NCI-H2196 (cell line): ENCODE measurements at regions not wholly inside any gene's neighbourhood (a gene's known extent, or its start where the extent isn't known, plus 50 kb on each side); places are given as distances from the start of the nearest gene placed in this dataset.

ENCODE experiments used
- DNase-seq: peaks from one replicate; lab custom pipeline; 2025; ENCODE audit not compliant: unreplicated experiment; lab: John Stamatoyannopoulos, UW

DNA sequence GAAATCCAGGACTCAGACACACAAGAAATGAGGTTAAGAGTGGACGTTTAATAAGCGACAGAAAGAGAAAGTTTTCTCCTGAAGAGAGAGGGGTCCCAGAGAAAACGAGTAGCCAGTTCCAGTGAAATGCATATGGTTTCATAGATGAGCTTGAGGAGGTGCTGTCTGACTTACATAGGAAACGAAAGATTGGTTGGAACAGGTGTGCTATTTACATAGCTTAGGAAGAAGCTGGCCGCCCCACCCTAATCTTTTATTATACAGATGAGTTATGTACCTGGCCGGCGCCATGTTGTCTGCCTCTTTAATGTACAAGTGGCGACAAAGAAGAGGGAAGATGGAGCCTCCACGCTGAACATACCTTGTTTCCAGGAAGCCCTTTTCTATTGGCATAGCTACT is 223.0 kb downstream of the SLC6A15 start:
- DNase-seq, result no peak

DNA sequence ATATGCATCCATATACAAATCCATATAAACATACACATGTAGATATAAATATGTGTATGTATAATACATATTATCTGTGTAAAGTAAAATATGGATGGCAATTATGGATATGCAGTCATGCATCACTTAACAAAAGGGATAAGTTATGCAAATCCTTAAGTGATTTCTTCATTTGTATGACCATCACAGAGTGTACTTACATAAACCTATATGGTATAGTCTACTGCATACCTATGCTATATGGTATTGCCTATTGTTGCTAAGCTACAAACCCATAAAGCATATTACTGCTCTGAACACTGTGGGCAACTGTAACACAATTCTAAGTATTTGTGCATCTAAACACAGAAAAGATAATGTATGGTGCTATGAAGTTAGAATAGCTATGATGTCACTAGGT is 227.2 kb downstream of the SLC6A15 start:
- DNase-seq, result no peak

DNA sequence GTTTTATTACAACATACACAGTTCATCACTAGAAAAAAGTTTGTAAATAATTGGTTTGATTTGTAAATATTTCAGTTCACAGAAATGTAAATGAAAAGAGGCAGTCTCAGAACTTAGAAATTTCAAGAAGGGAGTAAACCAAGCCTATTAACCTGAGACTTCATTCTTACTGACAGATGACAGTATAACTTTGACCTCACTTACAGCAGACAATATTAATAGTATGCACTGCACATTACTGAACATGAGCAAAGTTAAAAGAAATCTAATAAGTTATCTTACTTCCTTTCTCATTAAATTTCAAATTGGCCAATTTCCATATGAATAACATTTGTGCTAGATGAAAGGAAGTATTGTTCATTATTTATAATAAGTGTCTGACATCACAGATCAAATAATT is 235.8 kb downstream of the SLC6A15 start:
- no peak for DNase-seq

DNA sequence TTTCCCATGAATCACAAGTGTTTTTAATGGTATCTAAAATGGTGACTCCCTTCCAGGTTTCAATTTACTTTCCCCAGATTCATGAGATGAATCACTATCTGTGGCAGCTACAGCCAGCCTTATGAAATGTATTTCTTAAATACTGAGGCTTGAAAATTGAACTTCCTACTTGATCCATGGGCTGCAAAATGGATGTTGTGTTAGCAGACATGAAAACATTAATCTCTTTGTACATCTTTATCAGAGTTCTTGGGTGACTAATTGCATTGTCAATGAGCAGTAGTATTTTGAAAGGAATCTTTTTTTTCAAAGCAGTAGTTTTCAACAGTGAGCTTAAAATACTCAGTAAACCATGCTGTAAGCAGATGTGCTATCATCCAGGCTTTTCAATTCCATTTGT is 250.8 kb downstream of the SLC6A15 start:
- no peak for DNase-seq

DNA sequence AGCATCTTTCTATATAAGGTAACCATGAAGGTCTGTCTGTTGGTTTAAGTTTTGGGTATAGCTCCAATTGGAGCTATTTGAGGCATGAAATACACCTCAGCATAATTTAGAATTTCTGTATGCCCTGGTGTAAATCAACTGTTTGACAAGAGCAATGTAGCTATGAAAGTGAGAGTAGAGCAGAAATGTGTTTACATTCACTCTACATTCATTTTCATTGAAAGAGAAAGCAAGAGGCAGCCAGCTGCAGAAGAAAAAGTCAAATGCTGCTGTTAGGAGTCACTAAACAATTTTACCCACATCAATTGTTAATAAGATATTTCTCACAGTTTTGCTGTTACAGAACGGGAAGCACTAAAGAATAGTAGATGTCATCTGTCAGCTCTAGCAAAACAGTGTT is 252.5 kb downstream of the SLC6A15 start:
- DNase-seq, result no peak

DNA sequence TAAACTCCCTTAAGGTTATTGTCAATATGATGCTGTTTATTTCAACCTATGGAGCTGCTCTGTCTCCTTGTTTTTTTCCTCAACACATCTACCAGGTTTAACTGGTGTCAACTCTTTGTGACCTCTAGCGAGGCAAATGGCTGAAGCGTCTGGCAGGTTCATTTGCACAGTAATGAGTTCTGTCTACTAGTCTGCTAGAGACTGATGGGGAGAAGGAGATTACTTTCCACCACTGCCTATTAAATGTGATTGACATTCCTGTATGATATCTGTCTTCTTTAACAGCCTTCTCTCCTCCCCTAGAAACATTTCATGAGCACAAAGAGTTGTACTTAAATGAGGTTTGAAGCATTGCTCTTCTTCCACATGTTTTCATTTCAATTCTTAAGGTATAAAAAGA is 253.7 kb downstream of the SLC6A15 start:
- no peak for DNase-seq

DNA sequence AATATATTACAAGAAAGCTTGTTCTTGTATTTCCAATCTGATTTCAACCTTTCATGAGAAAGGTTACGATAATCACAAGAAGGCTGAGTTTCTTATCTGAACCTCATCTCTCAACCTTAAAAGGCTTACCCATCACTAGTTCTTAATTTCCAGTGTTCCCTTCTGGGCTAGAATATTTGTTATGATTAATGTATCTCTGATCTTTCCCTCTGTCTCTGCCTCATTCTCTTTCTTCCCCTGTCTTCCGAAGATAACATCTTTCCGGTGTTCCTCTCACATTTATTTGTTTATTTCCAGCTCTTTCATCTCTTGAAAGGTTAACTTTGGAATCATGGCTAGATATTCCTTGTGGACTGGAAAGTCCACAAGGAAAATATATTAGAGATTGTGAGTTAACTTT is 255.9 kb downstream of the SLC6A15 start:
- no peak for DNase-seq

DNA sequence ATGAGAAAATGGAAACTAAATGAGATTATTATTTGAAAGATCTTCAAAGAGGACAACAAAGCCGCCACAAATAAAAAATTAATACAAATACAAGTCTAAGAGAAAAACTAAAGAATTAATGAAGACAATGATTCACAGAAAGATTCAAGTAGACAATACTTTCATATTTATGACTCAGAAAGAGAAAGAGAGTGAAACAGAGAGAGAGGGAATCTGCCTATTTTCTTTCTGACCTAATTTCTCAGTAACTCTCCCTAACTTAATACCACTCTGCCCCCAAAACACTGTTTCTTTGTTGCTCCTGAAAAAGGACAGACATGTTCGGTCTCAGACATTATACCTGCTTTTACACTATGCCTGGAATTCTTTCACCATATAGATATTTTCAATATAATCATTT is 259.1 kb downstream of the SLC6A15 start:
- no peak for DNase-seq

DNA sequence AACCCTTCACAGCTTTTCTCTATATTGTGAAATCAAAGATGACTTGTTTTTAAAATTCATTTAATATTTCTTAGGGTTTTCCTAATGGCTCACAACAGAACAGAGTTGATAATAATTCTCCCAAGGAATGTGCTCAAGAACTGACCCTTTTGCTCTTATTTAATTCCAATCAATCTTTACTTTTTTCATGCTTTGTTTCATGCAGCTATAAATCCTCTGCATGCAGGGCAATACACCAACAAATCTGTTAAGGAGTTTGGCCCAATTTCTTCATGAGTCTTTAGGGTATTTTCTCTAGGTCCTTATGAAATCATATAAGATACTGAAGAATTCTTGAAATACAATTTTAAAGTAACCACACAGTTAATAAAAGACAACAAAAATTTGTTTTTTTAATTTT is 264.2 kb downstream of the SLC6A15 start:
- no peak for DNase-seq

DNA sequence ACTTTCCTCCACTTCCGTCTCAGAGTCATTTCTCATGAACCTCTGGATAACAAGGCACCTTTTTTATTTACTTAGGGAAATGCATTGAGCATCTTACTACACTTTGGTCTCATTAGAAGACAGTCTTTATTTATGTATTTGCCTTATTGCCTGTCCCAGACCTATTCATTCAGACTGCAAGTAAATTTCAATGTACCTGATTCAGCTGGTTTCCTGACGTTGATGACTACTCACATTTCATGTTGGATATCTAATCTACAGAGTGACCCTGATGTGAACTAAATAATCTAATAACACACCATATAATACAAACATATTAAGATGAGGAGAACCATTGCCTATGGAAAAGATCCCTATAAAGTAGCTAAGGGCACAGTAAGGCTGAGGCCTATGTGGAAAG is 267.7 kb downstream of the SLC6A15 start:
- no peak for DNase-seq

DNA sequence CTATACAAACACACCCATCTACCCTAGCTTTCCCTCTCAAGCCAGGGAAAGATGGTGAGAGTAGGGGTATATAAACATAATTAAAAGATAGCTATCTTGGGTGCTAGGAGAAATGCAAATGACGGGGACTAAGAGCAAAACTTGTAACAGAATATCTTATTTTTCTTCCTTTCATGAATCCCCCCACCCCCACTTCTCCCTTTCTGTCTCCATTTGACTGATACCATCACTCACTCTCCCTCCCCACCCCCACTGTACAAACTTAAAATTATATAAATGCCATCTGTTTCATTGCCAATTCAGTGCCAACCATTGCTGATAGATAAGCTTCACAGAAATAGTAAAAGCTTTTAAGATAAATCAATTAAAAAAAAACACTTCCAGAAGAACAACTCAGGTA is 268.6 kb downstream of the SLC6A15 start:
- DNase-seq, result no peak

DNA sequence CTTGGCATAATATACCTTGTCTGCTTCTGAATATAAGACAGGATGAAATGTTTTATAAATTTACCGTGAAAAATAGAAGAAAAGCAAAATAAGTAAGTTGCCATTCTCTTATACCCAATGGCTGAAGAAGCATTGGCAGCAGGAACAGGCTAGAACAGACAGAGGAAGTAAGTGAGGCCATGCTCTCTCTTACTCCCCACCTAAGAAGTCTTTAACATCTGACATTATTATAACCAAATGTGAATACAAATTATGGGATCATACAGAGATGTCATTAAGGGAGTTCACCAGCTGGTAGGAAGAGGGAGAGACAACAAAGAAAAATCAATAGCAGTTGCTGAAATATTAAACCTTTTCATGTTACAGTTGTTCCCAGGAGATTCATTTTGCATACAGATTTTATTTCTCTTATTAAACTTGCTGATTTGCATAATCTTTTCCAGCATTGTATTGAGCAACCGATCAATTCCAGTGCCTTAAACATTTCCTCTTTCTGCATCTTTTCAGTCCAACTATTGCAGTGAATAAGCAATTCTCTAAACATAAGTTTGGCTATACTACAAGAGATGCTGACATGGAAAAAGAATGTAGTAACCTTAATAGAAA is 270.6 kb downstream of the SLC6A15 start:
- DNase-seq, result no peak

DNA sequence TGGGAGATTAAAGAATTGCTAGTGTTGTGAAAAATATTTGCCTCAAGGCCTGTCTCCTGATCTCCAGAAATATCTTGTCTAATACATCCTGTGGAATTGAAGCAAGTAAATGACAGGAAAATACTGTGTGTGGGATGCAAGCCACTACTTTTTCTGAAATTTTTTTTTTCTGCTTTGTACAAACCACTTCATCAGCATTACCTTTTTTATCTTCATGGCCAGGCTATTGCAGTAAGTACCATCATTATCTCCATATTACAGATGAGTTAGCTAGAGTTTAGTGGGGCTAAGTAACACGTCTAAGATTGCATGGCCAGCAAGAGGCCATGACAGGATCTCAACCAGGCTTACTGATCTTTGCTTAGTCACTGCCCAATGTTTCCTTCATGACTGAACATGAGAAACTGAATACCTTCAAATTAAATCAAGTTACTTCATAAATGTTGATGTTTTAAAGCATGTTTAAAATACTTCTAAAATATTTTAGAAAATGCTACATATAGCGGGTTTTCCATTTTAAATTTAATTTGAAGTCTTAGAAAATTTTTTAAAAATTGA is 273.7 kb downstream of the SLC6A15 start:
- DNase-seq, result no peak

DNA sequence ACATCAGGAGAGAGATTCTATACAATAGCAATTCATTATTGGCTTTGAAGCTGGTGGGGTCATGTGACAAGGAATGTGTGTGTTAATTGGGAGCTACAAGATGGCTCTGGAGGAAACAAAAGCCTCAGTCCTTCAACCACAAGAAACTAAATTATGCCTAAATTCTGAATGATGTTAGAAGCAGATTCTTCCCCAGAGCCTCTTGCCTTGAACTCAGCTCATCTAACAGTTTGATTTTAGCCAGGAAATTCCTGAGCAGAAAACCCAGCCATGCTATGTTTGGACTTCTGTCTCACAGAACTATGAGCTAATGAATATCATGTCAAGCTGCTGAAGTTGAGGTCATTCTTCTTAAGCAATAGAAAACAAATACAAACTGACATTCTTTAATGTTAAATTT is 274.7 kb downstream of the SLC6A15 start:
- no peak for DNase-seq

DNA sequence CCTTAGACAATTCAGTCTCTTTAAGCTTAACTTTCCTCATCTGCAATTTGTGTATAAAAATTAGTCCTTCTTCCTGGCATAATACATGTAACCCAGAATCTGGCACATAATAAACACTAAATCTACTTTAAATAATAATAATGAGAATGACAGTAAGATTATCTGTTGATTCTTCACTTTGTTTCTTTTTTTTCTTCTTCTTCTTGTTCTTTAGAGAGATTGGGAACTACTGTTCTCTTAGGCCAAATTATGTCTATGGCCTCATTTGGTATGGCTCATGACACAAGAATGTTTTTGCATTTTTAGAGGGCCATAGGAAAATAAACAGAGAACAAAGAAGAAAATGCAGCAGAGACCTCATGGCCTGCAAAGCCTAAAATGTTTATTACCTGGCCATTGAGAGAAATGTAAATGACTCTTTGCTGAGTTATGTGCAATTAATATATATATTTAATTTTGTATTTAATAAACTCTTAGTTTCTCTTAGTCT is 275.8 kb downstream of the SLC6A15 start:
- no peak for DNase-seq

DNA sequence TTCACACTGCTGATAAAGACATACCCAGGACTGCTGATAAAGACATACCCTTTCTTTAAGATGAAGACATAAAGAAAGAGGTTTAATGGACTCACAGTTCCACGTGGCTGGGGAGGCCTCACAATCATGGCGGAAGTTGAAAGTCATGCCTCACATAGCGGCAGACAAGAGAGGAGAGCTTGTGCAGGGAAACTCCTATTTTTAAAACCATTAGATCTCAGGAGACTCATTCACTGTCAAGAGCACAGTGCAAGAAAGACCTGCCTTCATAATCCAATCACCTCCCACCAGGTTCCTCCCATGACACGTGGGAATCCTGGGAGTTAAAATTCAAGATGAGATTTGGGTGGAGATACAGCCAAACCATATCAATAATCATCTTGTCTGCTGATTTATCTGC is 278.1 kb downstream of the SLC6A15 start:
- no peak for DNase-seq

DNA sequence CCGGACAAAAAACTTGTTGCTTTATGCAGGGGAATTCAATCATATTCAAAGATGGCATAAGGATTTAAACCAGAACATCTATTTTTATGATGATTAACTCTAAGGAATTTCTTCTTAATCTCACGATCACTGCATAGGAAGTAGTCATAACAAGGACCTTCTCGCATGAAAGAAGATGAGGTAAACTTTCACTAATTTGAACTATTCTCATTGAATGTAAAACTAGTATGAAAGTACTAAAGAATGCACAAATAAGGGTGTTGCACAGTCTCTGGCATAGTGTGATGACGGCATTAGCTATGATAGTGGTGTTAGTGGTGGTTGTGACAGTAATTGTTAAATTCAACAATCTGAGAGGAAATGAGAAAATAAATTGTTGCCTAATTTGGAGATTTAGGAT is 280.0 kb downstream of the SLC6A15 start:
- no peak for DNase-seq

DNA sequence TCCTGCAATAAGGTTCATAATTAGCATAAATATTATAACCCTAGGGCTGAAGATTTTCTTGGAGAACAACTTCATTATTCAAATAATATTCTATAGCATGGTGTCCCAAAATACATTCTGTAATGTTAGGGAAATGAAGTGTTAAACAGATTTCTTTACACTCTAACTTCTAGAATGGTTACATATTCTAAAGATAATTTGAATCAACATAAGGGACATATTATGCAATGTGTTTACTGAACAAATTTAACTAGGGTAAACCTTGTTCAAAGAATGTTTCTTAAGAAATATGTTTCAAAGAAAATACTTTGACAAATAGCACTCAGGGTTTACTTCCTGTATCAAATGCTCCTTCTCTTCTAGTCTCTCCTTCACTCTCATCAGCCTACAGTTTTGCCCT is 281.6 kb downstream of the SLC6A15 start:
- no peak for DNase-seq

DNA sequence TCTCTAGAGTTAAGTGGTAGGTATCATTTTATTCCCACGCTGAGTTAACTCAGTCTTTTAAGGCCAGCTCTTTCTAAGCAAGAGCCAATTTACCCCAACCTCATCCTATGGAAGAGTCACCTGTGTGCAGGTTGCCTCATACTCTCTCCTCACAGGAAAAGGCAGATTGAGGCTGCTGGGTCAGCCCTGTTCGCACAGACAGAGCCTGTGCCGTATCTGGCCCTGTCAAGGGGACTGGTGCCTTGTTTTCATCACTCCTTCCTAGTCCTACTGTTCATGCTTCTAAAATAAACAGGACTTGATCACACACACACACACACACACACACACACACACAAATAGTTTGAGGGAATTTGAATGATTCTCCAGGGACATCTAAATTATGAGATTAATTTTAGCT is 285.0 kb downstream of the SLC6A15 start:
- DNase-seq, result no peak

DNA sequence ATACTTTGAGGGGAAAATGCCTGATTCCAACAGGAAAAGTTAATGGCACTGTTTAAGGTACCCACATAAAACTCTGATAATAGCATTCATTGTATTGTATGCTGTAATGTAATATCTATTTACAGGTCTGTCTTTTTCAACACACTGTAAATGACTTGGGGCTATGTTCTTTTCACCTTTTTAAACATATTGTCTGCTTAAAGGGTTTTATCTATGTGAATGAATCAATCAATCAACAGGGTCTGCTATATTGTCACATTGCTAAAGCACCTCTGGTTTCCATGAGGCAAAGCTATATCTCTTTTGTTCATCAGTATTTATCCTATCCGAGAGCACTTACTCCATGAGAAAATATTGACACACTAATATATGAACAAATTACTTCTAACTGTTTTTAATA is 288.0 kb downstream of the SLC6A15 start:
- DNase-seq, result no peak

DNA sequence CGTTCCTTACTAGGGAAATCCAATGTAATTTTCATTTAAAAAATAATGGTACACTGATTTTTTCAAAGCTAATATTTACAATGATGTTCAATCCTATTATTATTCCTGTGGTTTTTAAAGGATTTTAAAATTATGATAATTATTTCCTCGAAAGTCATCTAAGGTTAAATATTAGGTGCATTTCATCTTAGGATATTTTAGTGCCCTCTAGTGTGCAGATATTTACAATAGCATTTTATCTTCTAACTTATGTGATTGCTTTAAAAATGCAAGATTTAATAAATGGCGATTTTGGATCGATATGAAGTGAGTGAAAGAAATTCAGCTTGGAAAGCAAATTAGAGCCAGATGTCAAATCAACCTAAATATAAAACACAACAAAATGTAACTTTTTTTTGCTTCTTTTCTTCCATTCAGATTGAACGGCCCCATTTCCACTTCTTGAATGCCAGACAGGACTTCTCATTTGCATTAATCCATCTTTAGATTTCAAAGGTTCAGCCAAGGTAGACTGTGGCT is 293.5 kb downstream of the SLC6A15 start:
- no peak for DNase-seq

DNA sequence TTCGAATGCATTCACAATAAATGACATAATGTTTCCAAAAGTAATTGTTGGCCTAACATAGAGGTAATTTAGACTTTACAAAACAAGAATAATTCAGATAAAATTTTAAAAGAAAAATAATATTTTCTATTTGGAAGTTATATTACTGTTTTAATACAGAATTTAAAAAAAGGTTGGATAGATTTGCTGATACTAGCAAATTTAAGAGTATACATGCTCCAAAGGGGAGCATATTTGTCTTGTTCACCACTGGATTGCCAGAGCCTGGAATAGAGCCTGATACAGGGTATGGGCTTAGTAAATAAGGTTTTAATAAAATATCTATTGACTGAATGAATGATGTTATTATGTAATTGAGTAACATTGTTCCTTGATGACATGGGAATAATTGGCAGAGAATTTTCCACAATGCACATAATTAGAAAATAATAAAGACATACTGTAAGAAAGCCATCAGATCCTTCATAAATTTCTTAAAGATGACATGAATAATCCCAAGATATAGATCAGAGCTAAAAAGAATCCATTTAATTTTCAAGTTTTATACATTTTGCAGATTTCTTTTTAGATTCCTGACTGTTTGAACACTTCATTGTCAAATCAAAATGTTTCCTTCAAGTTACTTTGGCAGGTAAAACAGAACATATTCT is 305.3 kb downstream of the SLC6A15 start:
- DNase-seq, result no peak

DNA sequence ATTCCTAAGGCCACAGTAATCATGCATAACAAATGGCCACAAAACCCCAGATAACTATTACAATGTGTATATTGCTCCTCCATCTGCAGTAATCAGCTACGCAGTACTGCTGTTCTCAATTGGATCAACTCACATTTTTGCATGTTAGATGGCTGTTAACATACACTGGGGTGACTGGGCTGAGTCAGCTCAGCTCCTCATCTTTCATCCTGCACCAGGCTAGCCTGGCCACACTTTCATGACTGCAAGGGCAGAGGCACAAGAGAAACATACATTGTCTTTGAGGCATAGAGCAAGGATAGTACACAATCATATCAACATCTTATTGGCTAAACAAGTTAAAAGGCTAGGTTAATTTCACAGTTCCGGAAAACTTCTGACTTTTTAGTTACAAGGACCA is 306.6 kb downstream of the SLC6A15 start:
- no peak for DNase-seq
